GM18520 (cell line): ENCODE measurements at regions not wholly inside any gene's neighbourhood (a gene's known extent, or its start where the extent isn't known, plus 50 kb on each side); places are given as distances from the start of the nearest gene placed in this dataset.
"Not testable (repeated sequence)": the region's sequence is repeated elsewhere in the genome, so short reads cannot be mapped to it uniquely, and the experiment has no call there.

Experiments
- ATAC-seq: cut with Tn5 transposase; IDR thresholded peaks from one replicate; pipeline ENCODE4 v1.9.1; 2021; ENCODE audit not compliant: unreplicated experiment

GRCh38 chr3:107188262-107188661 lies 189.0 kb upstream of the CCDC54 start:
- ATAC-seq = no peak

GRCh38 chr3:107189158-107189791 lies 188.0 kb upstream of the CCDC54 start:
- ATAC-seq = no peak

- ATAC-seq = no peak
These were observed 184.1 kb upstream of the CCDC54 start for GRCh38 chr3:107193116-107193515.

- no peak for ATAC-seq
These were observed 178.6 kb upstream of the CCDC54 start for GRCh38 chr3:107198581-107199181.

GRCh38 chr3:107201146-107201545 lies 176.1 kb upstream of the CCDC54 start:
- no peak for ATAC-seq

GRCh38 chr3:107202885-107203284 lies 174.4 kb upstream of the CCDC54 start:
- not testable (repeated sequence) for ATAC-seq

- ATAC-seq = no peak
These were observed 173.1 kb upstream of the CCDC54 start for GRCh38 chr3:107204121-107204520.

GRCh38 chr3:107205358-107205757 lies 171.9 kb upstream of the CCDC54 start:
- ATAC-seq = no peak

- no peak for ATAC-seq
These were observed 171.1 kb upstream of the CCDC54 start for GRCh38 chr3:107206141-107206540.

GRCh38 chr3:107206945-107207344 lies 170.3 kb upstream of the CCDC54 start:
- no peak for ATAC-seq

GRCh38 chr3:107208100-107208499 lies 169.1 kb upstream of the CCDC54 start:
- ATAC-seq = no peak

GRCh38 chr3:107208796-107209195 lies 168.4 kb upstream of the CCDC54 start:
- ATAC-seq = no peak

GRCh38 chr3:107209302-107209990 lies 167.8 kb upstream of the CCDC54 start:
- ATAC-seq = no peak

GRCh38 chr3:107211608-107212007 lies 165.6 kb upstream of the CCDC54 start:
- ATAC-seq = no peak

- no peak for ATAC-seq
These were observed 164.6 kb upstream of the CCDC54 start for GRCh38 chr3:107212618-107213017.

GRCh38 chr3:107213044-107213669 lies 164.1 kb upstream of the CCDC54 start:
- ATAC-seq = no peak

GRCh38 chr3:107216229-107216628 lies 161.0 kb upstream of the CCDC54 start:
- ATAC-seq = no peak

GRCh38 chr3:107216711-107217110 lies 160.5 kb upstream of the CCDC54 start:
- ATAC-seq = no peak

- ATAC-seq = no peak
These were observed 160.1 kb upstream of the CCDC54 start for GRCh38 chr3:107217172-107217571.

GRCh38 chr3:107218864-107219269 lies 158.4 kb upstream of the CCDC54 start:
- ATAC-seq = no peak

GRCh38 chr3:107220538-107220937 lies 156.7 kb upstream of the CCDC54 start:
- ATAC-seq = no peak

GRCh38 chr3:107221856-107222255 lies 155.4 kb upstream of the CCDC54 start:
- ATAC-seq = no peak
